Caco-2 (cell line): ENCODE measurements at regions not wholly inside any gene's neighbourhood (a gene's known extent, or its start where the extent isn't known, plus 50 kb on each side); places are given as distances from the start of the nearest gene placed in this dataset.
"Not testable (repeated sequence)": the region's sequence is repeated elsewhere in the genome, so short reads cannot be mapped to it uniquely, and the experiment has no call there.

Experiments
- BruUV-seq: library from RNA; stranded (reverse); fragments of 400-500 nt; replicated peaks from 2 replicates; lab custom pipeline; 2021; lab: Mats Ljungman, UMichigan
- CTCF ChIA-PET: fragments of 300-600 bp; sonication (Branson Sonifier 250); formaldehyde crosslinking; loops from one replicate; lab custom pipeline; 2022; ENCODE audit warnings: antibody characterized with exemption; lab: Charles Lee
- POLR2A ChIA-PET: fragments of 300-600 bp; sonication (Branson Sonifier 250); formaldehyde crosslinking; loops from one replicate; lab custom pipeline; 2022; ENCODE audit warnings: antibody characterized with exemption; lab: Charles Lee
- DNase-seq, 2 experiments: peaks; one replicate each; pipeline versions ENCODE4 v3.0.0 to v3.0.0-alpha.2; 2020 to 2022
- H3K27me3 ChIP-seq: replicated peaks from 2 replicates; pipeline ENCODE4 v1.6.0; 2011; ENCODE audit warnings: low read length; ENCODE audit not compliant: control insufficient read depth, insufficient read depth
- H3K36me3 ChIP-seq: 2 replicates; pipeline ENCODE4 v1.5.1; 2011; ENCODE audit warnings: low read length; ENCODE audit not compliant: control insufficient read depth, insufficient read depth
- H3K4me1 ChIP-seq: fragments of 250-450 bp; sonication (Bioruptor Pico); 2 replicates; pipeline ENCODE4 v1.5.1; 2020; ENCODE audit warnings: mild to moderate bottlenecking
- H3K4me3 ChIP-seq: 2 replicates; pipeline ENCODE4 v1.5.1; 2011; ENCODE audit warnings: low read depth, mild to moderate bottlenecking, control low read depth, low read length
- H3K9me3 ChIP-seq: fragments of 250-450 bp; sonication (Bioruptor Pico); 2 replicates; pipeline ENCODE4 v1.5.1; 2020; ENCODE audit warnings: mild to moderate bottlenecking, moderate library complexity
- H3K27ac Mint-ChIP-seq: one replicate; pipeline ENCODE4 v1.8.0; 2022; ENCODE audit warnings: mixed read lengths; ENCODE audit not compliant: unreplicated experiment
- H3K27me3 Mint-ChIP-seq: one replicate; pipeline ENCODE4 v1.8.0; 2022; ENCODE audit warnings: mixed read lengths; ENCODE audit not compliant: insufficient read depth, unreplicated experiment
- H3K36me3 Mint-ChIP-seq: one replicate; pipeline ENCODE4 v1.8.0; 2022; ENCODE audit warnings: mild to moderate bottlenecking, mixed read lengths; ENCODE audit not compliant: insufficient read depth, unreplicated experiment
- H3K4me1 Mint-ChIP-seq: one replicate; pipeline ENCODE4 v1.8.0; 2022; ENCODE audit warnings: low read depth, mixed read lengths; ENCODE audit not compliant: unreplicated experiment
- H3K4me3 Mint-ChIP-seq: one replicate; pipeline ENCODE4 v1.8.0; 2022; ENCODE audit warnings: mild to moderate bottlenecking, moderate library complexity, mixed read lengths; ENCODE audit not compliant: unreplicated experiment
- H3K9me3 Mint-ChIP-seq: one replicate; pipeline ENCODE4 v1.8.0; 2022; ENCODE audit warnings: mixed read lengths; ENCODE audit not compliant: unreplicated experiment
- intact Hi-C: fragments of 100-400 bp; cut with micrococcal nuclease; formaldehyde crosslinking; loops from one replicate; pipeline ENCODE4 v1.10.0; 2022; ENCODE audit not compliant: unreplicated experiment
- TF ChIP-seq, protein P1 (sequence below), 2 experiments: fragments of 200-600 bp in 1 of 2; IDR thresholded peaks; 1 replicate in 1 of 2; 2 replicates in 1 of 2; pipeline versions ENCODE4 v1.5.1 to v1.8.0; 2011 to 2022; ENCODE audit warnings: antibody characterized with exemption in 1 of 2, control low read depth in 1 of 2, inconsistent platforms in 1 of 2, low read depth in 1 of 2, low read length in 1 of 2, mild to moderate bottlenecking in 1 of 2, moderate library complexity in 1 of 2; ENCODE audit not compliant: insufficient read depth in 1 of 2, severe bottlenecking in 1 of 2, unreplicated experiment in 1 of 2

- CTCF ChIA-PET, intact Hi-C loops: not testable (repeated sequence)
Observed at GRCh38 chr15:44835082-44835481, 98.8 kb downstream of the TRIM69 start.

DNA sequence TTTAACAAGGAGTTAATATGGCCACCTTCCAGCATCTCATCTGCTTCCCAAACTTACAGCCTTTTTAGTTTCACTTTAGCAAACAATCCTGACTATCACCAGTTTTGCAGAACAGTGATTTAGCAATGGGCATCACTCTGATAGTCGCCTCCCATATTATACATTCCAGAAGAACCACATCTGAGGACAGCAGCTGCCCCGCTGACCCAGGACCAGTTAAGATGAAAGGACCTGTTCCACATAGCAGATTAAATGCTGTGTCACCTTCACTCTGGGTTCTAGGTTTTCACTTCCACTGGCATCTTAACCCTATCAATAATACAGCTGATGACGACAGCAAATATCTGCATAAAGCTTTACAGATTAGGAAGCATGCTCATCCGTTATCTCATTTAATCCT, 99.8 kb downstream of the TRIM69 start:
- Mint-ChIP-seq H3K4me1 (peaks cover 21% of the 10 kb centered on the region), H3K36me3 (no peaks in the 10 kb centered on the region), H3K27me3 (no peaks in the 10 kb centered on the region), H3K27ac (peak overlapping the region; percentile 59), H3K9me3 (peaks cover 20% of the 10 kb centered on the region), H3K4me3 (no peak overlapping the region)
- intact Hi-C loops = no loop called here
- TF ChIP-seq, protein P1, sequence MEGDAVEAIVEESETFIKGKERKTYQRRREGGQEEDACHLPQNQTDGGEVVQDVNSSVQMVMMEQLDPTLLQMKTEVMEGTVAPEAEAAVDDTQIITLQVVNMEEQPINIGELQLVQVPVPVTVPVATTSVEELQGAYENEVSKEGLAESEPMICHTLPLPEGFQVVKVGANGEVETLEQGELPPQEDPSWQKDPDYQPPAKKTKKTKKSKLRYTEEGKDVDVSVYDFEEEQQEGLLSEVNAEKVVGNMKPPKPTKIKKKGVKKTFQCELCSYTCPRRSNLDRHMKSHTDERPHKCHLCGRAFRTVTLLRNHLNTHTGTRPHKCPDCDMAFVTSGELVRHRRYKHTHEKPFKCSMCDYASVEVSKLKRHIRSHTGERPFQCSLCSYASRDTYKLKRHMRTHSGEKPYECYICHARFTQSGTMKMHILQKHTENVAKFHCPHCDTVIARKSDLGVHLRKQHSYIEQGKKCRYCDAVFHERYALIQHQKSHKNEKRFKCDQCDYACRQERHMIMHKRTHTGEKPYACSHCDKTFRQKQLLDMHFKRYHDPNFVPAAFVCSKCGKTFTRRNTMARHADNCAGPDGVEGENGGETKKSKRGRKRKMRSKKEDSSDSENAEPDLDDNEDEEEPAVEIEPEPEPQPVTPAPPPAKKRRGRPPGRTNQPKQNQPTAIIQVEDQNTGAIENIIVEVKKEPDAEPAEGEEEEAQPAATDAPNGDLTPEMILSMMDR (IDR thresholded peaks at IDR 0.05; ENCODE audit: insufficient read depth in 1 of 2, low read depth in 1 of 2, low read length in 1 of 2, severe bottlenecking in 1 of 2, unreplicated experiment in 1 of 2) = no peak
- Histone ChIP-seq H3K4me3 (no peak overlapping the region), H3K4me1 (peaks cover 4% of the 10 kb centered on the region; the same call in 1 of the 2 replicates), H3K27me3 (no peaks in the 10 kb centered on the region), H3K36me3 (no peaks in the 10 kb centered on the region), H3K9me3 (no peaks in the 10 kb centered on the region)
- no TSS peak for BruUV-seq
- POLR2A ChIA-PET = no interaction called here
- peak; percentile 65 to 70 for DNase-seq
- CTCF ChIA-PET = interaction anchor here (0.7 kb wide), 1 partner anchor 86 kb away, joined by 3 read pairs; no protein-coding TSS in a partner anchor

More at GRCh38 chr15:44835082-44835481, 98.8 kb downstream of the TRIM69 start:
- H3K4me1 ChIP-seq, H3K36me3 Mint-ChIP-seq, H3K27ac Mint-ChIP-seq, H3K36me3 ChIP-seq, H3K4me3 ChIP-seq, H3K27me3 Mint-ChIP-seq, DNase-seq, H3K9me3 ChIP-seq, H3K27me3 ChIP-seq, POLR2A ChIA-PET, H3K4me3 Mint-ChIP-seq, BruUV-seq: not testable (repeated sequence)
- Mint-ChIP-seq H3K4me1 (peaks cover 25% of the 10 kb centered on the region), H3K9me3 (peaks cover 14% of the 10 kb centered on the region)

GRCh38 chr15:44838929-44839328, 102.6 kb downstream of the TRIM69 start:
- H3K4me3 ChIP-seq, H3K36me3 Mint-ChIP-seq, H3K27ac Mint-ChIP-seq, POLR2A ChIA-PET, DNase-seq, H3K27me3 Mint-ChIP-seq, intact Hi-C loops, H3K4me3 Mint-ChIP-seq, H3K4me1 ChIP-seq, H3K9me3 ChIP-seq, BruUV-seq, CTCF ChIA-PET, H3K36me3 ChIP-seq, H3K9me3 Mint-ChIP-seq, H3K27me3 ChIP-seq: not testable (repeated sequence)
- peaks cover 11% of the 10 kb centered on the region for H3K4me1 Mint-ChIP-seq

GRCh38 chr15:44841762-44842161, 105.4 kb downstream of the TRIM69 start:
- H3K36me3 ChIP-seq, H3K9me3 ChIP-seq, H3K4me3 Mint-ChIP-seq, H3K4me1 Mint-ChIP-seq, H3K27me3 Mint-ChIP-seq, H3K9me3 Mint-ChIP-seq, H3K4me3 ChIP-seq, H3K27me3 ChIP-seq, H3K27ac Mint-ChIP-seq, H3K36me3 Mint-ChIP-seq, H3K4me1 ChIP-seq, intact Hi-C loops, CTCF ChIA-PET, BruUV-seq: not testable (repeated sequence)
- POLR2A ChIA-PET = interaction anchor here (0.6 kb wide), 1 partner anchor 113 kb away, joined by 3 read pairs; no protein-coding TSS in a partner anchor
- DNase-seq = peak; percentile 4 to 40

DNA sequence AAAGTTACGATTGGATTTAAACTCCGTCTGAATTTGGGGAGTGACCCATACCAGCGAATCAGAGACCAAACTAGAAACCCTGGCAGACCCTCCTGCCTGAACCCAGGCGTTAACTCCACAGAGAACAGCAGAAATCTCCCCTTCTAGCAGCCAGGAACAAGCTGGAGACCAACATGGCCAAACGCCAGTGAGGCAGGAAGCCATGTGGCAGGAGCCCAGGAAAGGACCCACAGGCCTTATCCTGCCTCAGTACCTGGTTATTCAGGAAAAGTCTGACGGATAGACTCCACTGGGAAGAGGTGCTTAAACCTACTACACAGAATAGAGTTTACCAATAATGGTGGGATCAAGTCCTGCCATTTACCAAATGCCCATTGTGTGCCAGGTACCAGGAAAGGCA, 106.6 kb downstream of the TRIM69 start:
- intact Hi-C loops, BruUV-seq, H3K9me3 Mint-ChIP-seq, POLR2A ChIA-PET, H3K4me1 ChIP-seq, CTCF ChIA-PET, H3K4me3 ChIP-seq, H3K4me3 Mint-ChIP-seq, H3K9me3 ChIP-seq, H3K36me3 ChIP-seq, H3K4me1 Mint-ChIP-seq, H3K27me3 Mint-ChIP-seq, H3K36me3 Mint-ChIP-seq, H3K27me3 ChIP-seq, DNase-seq, H3K27ac Mint-ChIP-seq: not testable (repeated sequence)

DNA sequence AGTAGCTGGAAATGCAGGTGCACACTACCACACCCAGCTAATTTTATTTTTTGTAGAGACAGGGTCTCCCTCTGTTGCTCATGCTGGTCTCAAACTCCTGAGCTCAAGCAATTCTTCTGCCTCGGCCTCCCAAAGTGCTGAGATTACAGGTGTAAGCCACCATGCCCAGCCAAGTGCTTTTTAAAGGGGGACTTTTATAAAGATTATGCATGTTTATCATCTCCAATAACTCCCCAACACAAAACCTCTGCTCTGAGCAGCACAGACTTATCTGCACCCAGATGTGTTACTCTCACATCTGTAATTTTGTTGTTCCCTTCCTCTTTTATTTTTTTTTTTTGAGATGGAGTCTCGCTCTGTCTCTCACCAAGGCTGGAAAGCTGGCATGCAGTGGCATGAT, 108.6 kb downstream of the TRIM69 start:
- H3K36me3 Mint-ChIP-seq, H3K36me3 ChIP-seq, H3K4me1 ChIP-seq, BruUV-seq, H3K27me3 ChIP-seq, H3K4me1 Mint-ChIP-seq, H3K27me3 Mint-ChIP-seq, POLR2A ChIA-PET, H3K4me3 ChIP-seq, H3K9me3 ChIP-seq, H3K27ac Mint-ChIP-seq, intact Hi-C loops, CTCF ChIA-PET, H3K9me3 Mint-ChIP-seq, H3K4me3 Mint-ChIP-seq, DNase-seq: not testable (repeated sequence)
